ENCODE measurements at regions not wholly inside any gene's neighbourhood (a gene's known extent, or its start where the extent isn't known, plus 50 kb on each side); places are given as distances from the start of the nearest gene placed in this dataset.

GRCh38 chr9:115305543-115305942 lies 187.6 kb upstream of the TNC start:
- TF ChIP-seq CTCF (IDR thresholded peaks at IDR 0.05; ENCODE audit: poor library complexity) (no peak), EZH2 (IDR thresholded peaks at IDR 0.05; ENCODE audit: borderline replicate concordance) (no peak), EZH2phosphoT487 (IDR thresholded peaks at IDR 0.05; ENCODE audit: low read depth, severe bottlenecking, unreplicated experiment) (no peak)
